ENCODE measurements at regions not wholly inside any gene's neighbourhood (a gene's known extent, or its start where the extent isn't known, plus 50 kb on each side); places are given as distances from the start of the nearest gene placed in this dataset.
A peak's percentile ranks its signal among the peaks of the same experiment; 100 is the strongest.

DNA sequence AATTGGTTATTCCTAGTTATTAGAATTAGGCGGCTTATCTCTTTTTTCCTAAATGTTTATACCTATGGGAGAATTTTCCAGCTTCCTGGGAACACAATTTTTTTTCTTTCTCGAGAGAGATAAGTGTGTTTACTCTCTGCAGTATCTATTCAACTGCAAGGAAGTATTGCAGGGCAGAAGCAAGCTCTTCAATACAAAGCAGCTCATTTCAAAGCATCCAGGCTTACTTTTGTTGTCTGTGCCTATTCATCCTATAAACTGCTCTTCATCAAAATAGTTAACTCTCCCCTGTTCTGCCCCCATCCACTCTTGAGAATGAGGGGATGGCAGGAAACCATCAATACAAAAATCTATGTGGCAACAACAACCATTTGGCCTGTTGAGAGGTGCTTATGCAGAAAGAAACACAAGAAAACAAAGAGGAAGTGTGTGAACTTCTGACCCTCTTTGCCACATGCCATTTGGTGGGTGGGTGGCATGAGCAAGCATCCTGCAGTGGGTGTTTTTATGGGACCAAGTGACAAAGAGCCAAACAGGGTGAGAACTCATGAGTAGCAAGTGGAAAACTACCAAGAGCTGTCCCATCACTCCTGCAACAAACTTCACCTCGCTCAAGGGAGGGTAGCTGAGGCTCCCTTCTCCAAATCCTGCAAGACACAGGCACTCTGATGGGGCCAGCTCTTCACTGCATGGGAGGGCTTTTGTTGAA is 50.6 kb upstream of the MRPS6 start:
- peak in 1 of 58 donors; percentile 2 for DNase-seq

GRCh38 chr21:34021726-34022125 is 51.7 kb upstream of the MRPS6 start:
- DNase-seq: no peak

GRCh38 chr21:34020983-34021553 is 52.3 kb upstream of the MRPS6 start:
- no peak for DNase-seq

DNA sequence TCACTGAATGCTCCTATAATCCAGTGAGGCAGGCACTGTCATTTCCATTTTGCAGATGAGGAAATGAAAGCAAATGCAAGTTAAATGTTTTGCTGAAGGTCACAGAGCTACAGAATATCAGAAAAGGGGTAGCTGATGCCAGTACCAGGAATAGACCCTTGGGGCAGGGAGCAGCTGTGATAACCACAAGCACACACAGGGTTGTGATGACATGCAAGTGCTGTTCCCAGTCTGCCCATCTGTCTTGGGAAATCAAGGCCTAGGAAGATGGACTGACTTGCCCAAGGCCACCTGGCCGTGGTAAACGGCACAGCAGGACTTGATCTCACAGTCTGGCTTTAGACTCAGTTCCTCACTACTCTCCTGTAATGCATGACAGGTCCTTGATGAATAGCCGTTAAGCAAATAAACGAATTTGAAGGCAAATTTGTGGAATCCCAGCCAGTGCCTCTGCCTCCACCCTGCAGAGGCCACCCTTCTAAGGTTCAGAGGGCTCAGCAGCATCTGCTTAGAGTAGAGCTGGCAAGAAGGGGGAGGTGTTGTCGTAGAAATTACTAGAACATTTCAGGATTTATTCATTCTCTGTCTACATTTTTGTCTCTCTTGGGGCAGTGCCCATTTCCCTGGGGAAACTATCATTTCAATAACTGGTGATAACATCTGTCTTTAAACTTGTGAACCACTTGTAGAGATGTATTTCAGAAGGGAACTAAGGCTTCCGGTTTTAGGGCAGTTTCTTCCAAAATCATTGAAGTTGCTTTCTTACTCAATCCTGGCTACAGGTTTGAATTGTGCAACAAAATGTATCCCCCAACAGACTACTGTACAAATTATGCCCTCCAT is 53.2 kb upstream of the MRPS6 start:
- peak in 2 of 58 donors; percentile 3 for DNase-seq

GRCh38 chr21:34019402-34019801 is 54.0 kb upstream of the MRPS6 start:
- DNase-seq: no peak

GRCh38 chr21:34018910-34019309 is 54.5 kb upstream of the MRPS6 start:
- DNase-seq: no peak

DNA sequence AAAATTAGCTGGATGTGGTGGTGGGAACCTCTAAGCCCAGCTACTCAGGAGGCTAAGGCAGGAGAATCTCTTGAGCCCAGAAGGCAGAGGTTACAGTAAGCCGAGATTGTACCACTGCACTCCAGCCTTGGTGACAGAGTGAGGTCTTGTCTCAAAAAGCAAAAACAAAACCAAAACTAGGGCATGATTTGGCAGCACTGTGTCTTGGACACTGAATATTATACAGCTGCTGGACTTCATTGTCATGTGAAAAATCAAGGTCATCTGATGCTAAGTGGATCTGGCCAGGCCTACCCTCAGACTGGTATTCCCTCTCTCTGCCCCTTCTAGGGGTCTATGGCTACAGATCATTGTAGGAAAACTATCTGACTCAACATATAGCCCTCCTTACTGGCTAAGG is 55.2 kb upstream of the MRPS6 start:
- DNase-seq: no peak

DNA sequence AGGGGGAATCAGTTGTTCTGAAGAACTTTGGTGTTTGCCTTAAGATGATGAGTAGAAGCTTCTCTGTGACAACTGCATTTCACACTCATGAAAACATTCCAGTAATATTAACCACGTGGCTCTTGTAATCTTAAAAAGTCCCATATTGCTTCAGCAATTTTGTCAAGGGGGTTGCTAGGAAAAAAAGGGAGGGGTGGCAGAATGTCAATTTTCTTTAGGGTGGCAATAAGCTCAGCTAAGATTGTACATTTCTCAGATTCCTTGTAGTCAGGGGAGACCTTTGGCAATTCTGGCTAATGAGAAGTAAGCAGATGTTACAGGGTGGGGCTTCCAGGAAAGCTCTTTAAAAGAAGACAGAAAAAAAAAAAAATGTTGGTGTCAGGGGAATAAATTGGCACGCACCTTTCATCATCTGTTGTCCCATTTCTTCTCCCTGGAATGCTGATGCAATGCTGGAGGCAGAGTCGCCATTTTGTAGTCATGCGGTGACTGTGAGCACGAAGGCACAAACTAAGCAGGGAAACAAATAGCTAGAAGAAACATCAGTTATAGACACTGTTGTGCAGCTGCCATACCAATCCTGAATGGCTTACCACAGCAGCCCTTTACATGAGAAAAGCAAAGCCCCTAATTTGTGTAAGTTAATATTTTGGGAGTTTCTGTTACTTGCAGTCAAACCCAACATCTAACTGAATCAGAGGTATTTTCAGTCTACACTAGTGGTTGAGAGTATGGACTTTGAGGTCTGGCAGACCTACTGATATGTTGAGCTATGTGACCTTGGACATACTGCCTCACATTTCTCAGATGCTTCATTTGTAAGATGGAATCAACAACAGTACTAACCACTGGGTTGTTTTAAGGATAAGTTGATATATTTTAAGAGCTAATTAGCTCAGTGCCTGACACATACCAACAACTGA is 56.1 kb upstream of the MRPS6 start:
- DNase-seq: no peak

DNA sequence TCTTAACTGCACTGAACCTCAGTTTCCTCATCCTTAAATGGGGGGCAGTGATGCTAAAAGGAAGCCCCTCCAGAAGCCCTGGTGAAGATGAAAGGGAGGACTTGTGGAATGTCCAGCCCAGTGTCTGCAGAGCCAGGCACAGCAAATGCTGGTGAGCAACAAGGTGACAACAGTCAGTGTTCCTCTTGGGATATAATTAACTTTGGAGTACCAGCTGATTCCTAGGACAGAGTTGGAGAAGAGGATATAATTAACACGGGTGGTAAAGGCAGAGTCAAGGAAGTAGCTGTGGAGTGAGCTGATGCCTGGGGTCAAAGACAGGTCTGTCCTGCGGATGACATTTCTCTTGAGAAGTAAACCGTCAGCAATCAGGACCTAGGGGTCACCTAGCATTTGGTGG is 60.7 kb upstream of the MRPS6 start:
- DNase-seq: no peak

- DNase-seq: no peak
These were observed 61.7 kb upstream of the MRPS6 start for GRCh38 chr21:34011660-34012059.

DNA sequence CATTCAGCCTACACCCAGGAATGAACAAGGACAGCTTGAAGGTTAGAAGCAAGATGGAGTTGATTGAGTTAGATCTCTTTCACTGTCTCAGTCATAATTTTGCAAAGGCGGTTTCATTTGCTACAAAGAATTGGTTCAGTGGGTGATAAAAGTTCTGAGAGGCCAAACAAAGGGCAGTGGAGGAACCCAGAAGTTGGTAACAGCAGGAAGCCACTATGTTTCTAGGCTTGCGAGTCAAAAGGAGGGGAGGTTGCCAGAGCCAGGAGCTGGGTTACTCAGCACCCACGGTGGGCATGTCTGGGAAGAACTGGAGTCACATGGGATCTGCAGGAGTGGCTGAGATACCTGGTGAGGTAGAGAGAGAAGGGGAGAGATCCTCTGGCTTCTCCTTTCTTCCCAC is 64.2 kb upstream of the MRPS6 start:
- no peak for DNase-seq

DNA sequence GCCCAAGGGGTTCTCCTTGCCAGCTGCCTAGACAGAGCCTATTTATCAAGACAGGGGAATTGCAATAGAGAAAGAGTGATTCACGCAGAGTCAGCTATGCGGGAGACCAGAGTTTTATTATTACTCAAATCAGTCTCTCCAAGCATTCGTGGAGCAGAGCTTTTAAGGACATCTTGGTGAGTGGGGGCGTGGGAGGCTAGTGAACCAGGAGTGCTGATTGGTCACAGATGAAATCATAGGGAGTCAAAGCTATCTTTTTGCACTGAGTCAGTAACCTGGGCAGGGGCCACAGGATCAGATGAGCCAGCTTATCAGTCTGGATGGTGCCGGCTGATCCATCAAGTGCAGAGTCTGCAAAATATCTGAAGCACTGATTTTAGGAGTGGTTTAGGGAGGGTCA is 64.8 kb upstream of the MRPS6 start:
- no peak for DNase-seq

- DNase-seq: no peak
These were observed 66.7 kb upstream of the MRPS6 start for GRCh38 chr21:34006611-34007168.

- peak in 3 of 58 donors; percentile 4 to 34 (median 32) for DNase-seq
These were observed 68.4 kb upstream of the MRPS6 start for GRCh38 chr21:34004974-34005373.

- DNase-seq: no peak
These were observed 69.1 kb upstream of the MRPS6 start for GRCh38 chr21:34004013-34004938.

- no peak for DNase-seq
These were observed 70.0 kb upstream of the MRPS6 start for GRCh38 chr21:34003428-34003827.

GRCh38 chr21:34000375-34000774 is 73.0 kb upstream of the MRPS6 start:
- no peak for DNase-seq

- DNase-seq: no peak
These were observed 74.6 kb upstream of the MRPS6 start for GRCh38 chr21:33998809-33999208.

DNA sequence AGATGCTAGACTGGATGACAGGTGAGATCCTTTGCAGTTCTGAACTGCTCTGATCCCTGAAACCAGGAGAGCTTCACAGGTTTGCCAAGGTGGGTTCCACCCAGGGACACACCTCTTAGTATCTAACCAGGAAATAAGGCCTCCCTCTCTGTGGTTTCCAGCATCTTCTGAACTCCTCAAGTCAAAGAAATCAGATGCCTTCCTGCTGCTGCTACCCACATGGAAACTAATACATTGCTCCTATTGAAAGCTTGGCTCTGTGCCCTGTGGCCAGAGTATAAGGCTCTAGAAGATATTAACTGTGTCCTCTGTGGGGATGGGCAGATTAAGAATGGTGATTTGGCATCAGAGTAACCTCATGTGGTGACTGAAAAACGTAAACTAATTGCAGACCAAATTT is 75.0 kb upstream of the MRPS6 start:
- no peak for DNase-seq

- DNase-seq: no peak
These were observed 75.9 kb upstream of the MRPS6 start for GRCh38 chr21:33997436-33997835.

All from anterior cingulate cortex (tissue), 58 donors.